Right lobe of liver (tissue), 6 donors: ENCODE measurements at regions not wholly inside any gene's neighbourhood (a gene's known extent, or its start where the extent isn't known, plus 50 kb on each side); places are given as distances from the start of the nearest gene placed in this dataset.
"Not testable (repeated sequence)": the region's sequence is repeated elsewhere in the genome, so short reads cannot be mapped to it uniquely, and the experiment has no call there.

ENCODE experiments used
- ATAC-seq, 4 donors: fragments of 200-7000 bp; cut with Tn5 transposase; one replicate each; pipeline ENCODE4 v1.9.1; 2020; ENCODE audit warnings: mild to moderate bottlenecking in 4 of 4, moderate library complexity in 4 of 4
- DNase-seq, 3 donors: peaks; one replicate each; pipeline ENCODE4 v3.0.0-alpha.2; 2020
- H3K27ac ChIP-seq, 3 donors: fragments of 200-600 bp; one replicate each; pipeline ENCODE4 v1.8.0; 2022
- H3K27me3 ChIP-seq, 2 donors: fragments of 200-600 bp; one replicate each; pipeline ENCODE4 v1.8.0; 2022
- H3K36me3 ChIP-seq, 4 donors: fragments of 200-600 bp; sonication (generic) in 1 of 4; one replicate each; pipeline versions ENCODE4 v1.5.1 to v1.8.0; 2017 to 2022; ENCODE audit warnings: control low read depth in 1 of 4
- H3K4me1 ChIP-seq, 4 donors: fragments of 200-600 bp; sonication (generic) in 1 of 4; one replicate each; pipeline versions ENCODE4 v1.5.1 to v1.8.0; 2017 to 2022; ENCODE audit warnings: control low read depth in 1 of 4
- H3K4me3 ChIP-seq, 3 donors: fragments of 200-600 bp; one replicate each; pipeline ENCODE4 v1.8.0; 2022
- H3K9me3 ChIP-seq, 4 donors: fragments of 200-600 bp; sonication (generic) in 1 of 4; one replicate each; pipeline versions ENCODE4 v1.5.1 to v1.8.0; 2017 to 2022; ENCODE audit warnings: control low read depth in 1 of 4
- POLR2A ChIP-seq: fragments of 450-650 bp; IDR thresholded peaks from one replicate; pipeline ENCODE4 v1.6.1; 2017; ENCODE audit warnings: antibody characterized with exemption, mild to moderate bottlenecking
- WGBS: methylation state at CpG from one replicate; pipeline ENCODE4 v1.1.6; 2018; ENCODE audit warnings: low coverage, low lambda C conversion rate; ENCODE audit not compliant: insufficient coverage; ENCODE audit errors: missing lambda C conversion rate; 5-methylcytosine and 5-hydroxymethylcytosine counted together
- intact Hi-C, 2 donors: fragments of 100-400 bp; cut with DNase I; formaldehyde crosslinking; loops; one replicate each; pipeline versions ENCODE4 v1.11.2 to v1.14.1; 2022
- TF ChIP-seq, protein P1 (sequence below), 4 donors: fragments of 200-600 bp in 3 of 4; fragments of 450-650 bp in 1 of 4; IDR thresholded peaks; one replicate each; pipeline versions ENCODE4 v1.5.1 to v1.8.0; 2016 to 2022; ENCODE audit warnings: antibody characterized with exemption in 4 of 4, mild to moderate bottlenecking in 2 of 4
- donor health status: DM: no; HTN: yes; CAD: no.
- donor health status: DM: no; HTN: no; CAD: no.
- donor health status: DM: no; HTN: no; CAD: no.
- donor health status: DM: no; HTN: yes; CAD: no.
- donor health status: DM: no; HTN: yes; CAD: no.

DNA sequence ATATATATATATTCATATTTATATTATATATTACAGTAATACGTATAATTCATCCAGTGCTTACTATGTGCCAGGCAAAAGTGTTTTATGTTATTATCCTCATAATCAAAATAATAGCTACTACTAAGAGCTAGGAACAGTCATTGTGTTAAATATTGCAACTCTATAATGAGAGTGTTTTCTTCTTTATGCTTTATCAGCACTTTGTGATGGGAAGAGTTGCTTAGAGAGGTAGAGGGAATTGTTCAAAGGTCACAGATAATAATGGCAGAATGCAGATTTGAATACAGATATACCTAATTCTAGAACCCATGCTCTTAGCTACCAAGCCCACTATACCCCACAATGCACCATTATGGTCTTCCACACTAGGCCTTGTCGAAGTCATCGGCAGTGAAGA lies 318.8 kb upstream of the PPARGC1A start:
- Histone ChIP-seq H3K4me1 (peaks cover 0 to 26% (median 13%) of the 10 kb centered on the region in 4 donors), H3K4me3 (no peak overlapping the region), H3K36me3 (no peaks in the 10 kb centered on the region), H3K27me3 (no peaks in the 10 kb centered on the region), H3K27ac (peak overlapping the region in 2 of 3 donors; percentile 76 to 85), H3K9me3 (no peaks in the 10 kb centered on the region)
- ATAC-seq (no peak), DNase-seq (no peak)
- intact Hi-C loops: no loop called here
- 86% methylated on average over 1 of the region's 3 CpGs for WGBS
- TF ChIP-seq, protein P1, sequence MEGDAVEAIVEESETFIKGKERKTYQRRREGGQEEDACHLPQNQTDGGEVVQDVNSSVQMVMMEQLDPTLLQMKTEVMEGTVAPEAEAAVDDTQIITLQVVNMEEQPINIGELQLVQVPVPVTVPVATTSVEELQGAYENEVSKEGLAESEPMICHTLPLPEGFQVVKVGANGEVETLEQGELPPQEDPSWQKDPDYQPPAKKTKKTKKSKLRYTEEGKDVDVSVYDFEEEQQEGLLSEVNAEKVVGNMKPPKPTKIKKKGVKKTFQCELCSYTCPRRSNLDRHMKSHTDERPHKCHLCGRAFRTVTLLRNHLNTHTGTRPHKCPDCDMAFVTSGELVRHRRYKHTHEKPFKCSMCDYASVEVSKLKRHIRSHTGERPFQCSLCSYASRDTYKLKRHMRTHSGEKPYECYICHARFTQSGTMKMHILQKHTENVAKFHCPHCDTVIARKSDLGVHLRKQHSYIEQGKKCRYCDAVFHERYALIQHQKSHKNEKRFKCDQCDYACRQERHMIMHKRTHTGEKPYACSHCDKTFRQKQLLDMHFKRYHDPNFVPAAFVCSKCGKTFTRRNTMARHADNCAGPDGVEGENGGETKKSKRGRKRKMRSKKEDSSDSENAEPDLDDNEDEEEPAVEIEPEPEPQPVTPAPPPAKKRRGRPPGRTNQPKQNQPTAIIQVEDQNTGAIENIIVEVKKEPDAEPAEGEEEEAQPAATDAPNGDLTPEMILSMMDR (IDR thresholded peaks at IDR 0.05): no peak
- no peak for TF ChIP-seq POLR2A

DNA sequence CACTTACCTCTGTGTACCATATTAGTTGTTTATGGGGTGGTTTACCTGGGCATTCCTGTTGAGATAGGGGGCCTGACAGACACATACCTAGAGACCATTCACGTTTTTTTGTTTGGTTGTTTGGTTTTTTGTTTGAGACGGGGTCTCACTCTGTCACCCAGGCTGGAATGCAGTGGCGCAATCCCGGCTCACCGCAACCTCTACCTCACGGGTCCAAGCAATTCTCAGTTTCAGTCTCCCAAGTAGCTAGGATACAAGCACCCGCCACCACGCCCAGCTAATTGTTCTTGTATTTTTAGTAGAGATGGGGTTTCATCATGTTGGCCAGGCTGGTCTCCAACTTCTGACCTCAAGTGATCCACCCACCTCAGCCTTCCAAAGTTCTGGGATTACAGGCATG lies 314.9 kb upstream of the PPARGC1A start:
- H3K36me3 ChIP-seq, H3K27me3 ChIP-seq, H3K4me3 ChIP-seq, intact Hi-C loops, ATAC-seq, DNase-seq, H3K27ac ChIP-seq, H3K9me3 ChIP-seq: not testable (repeated sequence)
- 77% methylated on average over 8 of the region's 8 CpGs for WGBS
- peaks cover 0 to 18% (median 3%) of the 10 kb centered on the region in 4 donors for H3K4me1 ChIP-seq

DNA sequence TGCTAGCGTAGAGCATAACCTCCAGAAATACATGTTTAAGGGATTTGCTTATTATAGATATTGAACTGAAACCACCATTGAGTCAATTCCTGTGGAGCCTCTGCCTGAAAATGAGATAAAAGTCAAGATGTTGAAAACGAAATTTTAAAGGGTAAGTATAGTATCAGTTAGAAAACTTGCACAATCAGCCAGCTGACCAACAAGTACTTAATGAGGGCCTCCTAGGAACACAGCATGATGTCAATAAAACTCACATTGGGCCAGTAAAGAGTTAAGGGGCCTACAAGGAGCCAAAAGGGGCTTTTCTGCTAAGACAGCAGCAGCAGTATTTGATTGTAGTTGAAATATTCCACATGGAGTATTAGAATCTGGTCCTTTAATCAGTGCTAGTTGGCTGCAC lies 314.1 kb upstream of the PPARGC1A start:
- no peak for ATAC-seq
- H3K27me3 ChIP-seq: no peaks in the 10 kb centered on the region
- peaks cover 0 to 10% (median 0%) of the 10 kb centered on the region in 4 donors for H3K4me1 ChIP-seq
- H3K36me3 ChIP-seq: no peaks in the 10 kb centered on the region
- no peak overlapping the region for H3K27ac ChIP-seq
- H3K9me3 ChIP-seq: no peaks in the 10 kb centered on the region
- 56% methylated on average over 2 of the region's 2 CpGs for WGBS
- TF ChIP-seq, protein P1 (IDR thresholded peaks at IDR 0.05): no peak
- no peak for TF ChIP-seq POLR2A
- no peak for DNase-seq
- intact Hi-C loops: no loop called here
- no peak overlapping the region for H3K4me3 ChIP-seq

DNA sequence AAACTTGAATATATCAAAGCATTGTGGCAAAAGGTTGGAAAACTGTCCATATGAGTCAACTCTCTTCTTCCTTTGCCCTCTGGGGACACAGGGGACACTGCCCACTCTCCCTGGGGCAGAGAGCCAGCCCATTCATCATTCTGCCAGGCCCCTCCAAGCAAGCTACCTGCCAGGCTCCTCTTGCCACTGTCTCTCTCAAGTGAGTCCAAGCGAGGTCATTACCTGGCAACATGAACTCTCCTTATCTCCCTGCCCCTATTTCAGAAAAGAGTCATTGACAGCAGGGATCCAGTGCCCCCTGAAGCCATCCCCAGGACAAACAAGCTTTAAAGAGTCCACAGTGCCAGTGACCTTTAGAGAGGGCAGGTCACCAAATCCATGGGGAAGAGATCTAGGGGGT lies 312.7 kb upstream of the PPARGC1A start:
- H3K36me3 ChIP-seq: no peaks in the 10 kb centered on the region
- intact Hi-C loops: no loop called here
- ATAC-seq (peak; percentile 83 to 94 (median 86)), DNase-seq (peak; percentile 33 to 88 (median 83))
- TF ChIP-seq POLR2A: no peak
- TF ChIP-seq, protein P1 (IDR thresholded peaks at IDR 0.05): no peak
- H3K9me3 ChIP-seq: no peaks in the 10 kb centered on the region
- WGBS: 33% methylated on average over 1 of the region's 1 CpG
- H3K4me3 ChIP-seq: no peak overlapping the region
- no peaks in the 10 kb centered on the region for H3K27me3 ChIP-seq
- H3K27ac ChIP-seq: peak overlapping the region in 2 of 3 donors; percentile 7 to 79
- H3K4me1 ChIP-seq: peaks cover 0 to 8% (median 0%) of the 10 kb centered on the region in 4 donors

DNA sequence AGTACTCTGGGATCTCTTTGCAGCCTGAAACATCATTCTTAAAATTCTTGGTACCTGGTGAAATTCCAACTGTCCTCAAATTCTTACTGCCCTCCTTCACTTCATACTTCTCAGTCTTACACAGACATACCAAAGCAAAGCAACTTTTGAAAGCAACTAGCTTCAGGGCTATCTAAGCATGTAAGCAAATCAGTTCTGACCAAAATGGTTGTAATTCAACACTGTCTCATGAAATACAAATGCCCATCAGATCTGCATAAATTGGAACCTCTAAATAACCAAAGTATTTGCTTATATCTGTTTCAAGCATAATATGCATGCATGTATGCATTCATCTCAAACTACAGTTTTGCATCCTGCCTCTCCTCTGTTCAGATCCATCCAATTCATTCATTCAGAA lies 308.1 kb upstream of the PPARGC1A start:
- H3K36me3 ChIP-seq: no peaks in the 10 kb centered on the region
- H3K27me3 ChIP-seq: no peaks in the 10 kb centered on the region
- intact Hi-C loops: no loop called here
- H3K4me3 ChIP-seq: no peak overlapping the region
- H3K4me1 ChIP-seq: peaks cover 0 to 5% (median 0%) of the 10 kb centered on the region in 4 donors
- no peaks in the 10 kb centered on the region for H3K9me3 ChIP-seq
- ATAC-seq: no peak
- no peak for DNase-seq
- no peak overlapping the region for H3K27ac ChIP-seq
- no peak for TF ChIP-seq POLR2A
- TF ChIP-seq, protein P1 (IDR thresholded peaks at IDR 0.05): no peak
